Mammary epithelial cell (primary cell): ENCODE measurements at regions not wholly inside any gene's neighbourhood (a gene's known extent, or its start where the extent isn't known, plus 50 kb on each side); places are given as distances from the start of the nearest gene placed in this dataset.

Experiments
- CTCF ChIP-seq, 2 donors: IDR thresholded peaks in 1 of 2; conservative IDR thresholded peaks in 1 of 2; 2 replicates each; pipeline ENCODE4 v1.5.1; 2011 to 2012; ENCODE audit warnings: inconsistent platforms in 2 of 2, low read length in 2 of 2, mild to moderate bottlenecking in 2 of 2, control low read depth in 1 of 2, low read depth in 1 of 2; ENCODE audit not compliant: insufficient read depth in 1 of 2; ENCODE audit errors: extremely low read depth in 1 of 2
- EZH2 ChIP-seq: IDR thresholded peaks from 2 replicates; pipeline ENCODE4 v1.6.1; 2012; ENCODE audit warnings: low read length, inconsistent platforms, borderline replicate concordance

GRCh38 chr5:120852222-120852860 lies 388.2 kb downstream of the PRR16 start:
- TF ChIP-seq CTCF (conservative IDR thresholded peaks at IDR 0.05 in 1 of 2, IDR thresholded peaks at IDR 0.05 in 1 of 2; ENCODE audit: extremely low read depth in 1 of 2, insufficient read depth in 1 of 2, low read depth in 1 of 2, low read length in 2 of 2) (no peak), EZH2 (no peak)
